PC-3 (cell line): ENCODE measurements at regions not wholly inside any gene's neighbourhood (a gene's known extent, or its start where the extent isn't known, plus 50 kb on each side); places are given as distances from the start of the nearest gene placed in this dataset.

Source experiments
- CTCF ChIP-seq: fragments of 300-600 bp; sonication (generic); conservative IDR thresholded peaks from 2 replicates; pipeline ENCODE4 v1.5.1; 2017; ENCODE audit warnings: antibody characterized with exemption, low read depth, mild to moderate bottlenecking, low read length
- EZH2 ChIP-seq: fragments of 300-600 bp; sonication (generic); IDR thresholded peaks from one replicate; pipeline ENCODE4 v1.6.1; 2017; ENCODE audit warnings: antibody characterized with exemption, mild to moderate bottlenecking, low read length; ENCODE audit not compliant: unreplicated experiment
- EZH2phosphoT487 ChIP-seq: fragments of 300-600 bp; sonication (generic); IDR thresholded peaks from 2 replicates; pipeline ENCODE4 v1.6.1; 2018; ENCODE audit warnings: mild to moderate bottlenecking, antibody characterized with exemption, low read length, borderline replicate concordance

- TF ChIP-seq CTCF (no peak), EZH2 (no peak), EZH2phosphoT487 (no peak)
These were observed 129.4 kb upstream of the RASA1 start for GRCh38 chr5:87138091-87138805.
